ENCODE measurements at regions not wholly inside any gene's neighbourhood (a gene's known extent, or its start where the extent isn't known, plus 50 kb on each side); places are given as distances from the start of the nearest gene placed in this dataset.

- TF ChIP-seq CREB5 (CRISPR knock-in tag; IDR thresholded peaks at IDR 0.05; ENCODE audit: low read depth): no peak
- no peak for TF ChIP-seq ESRRG (CRISPR knock-in tag; IDR thresholded peaks at IDR 0.05)
- TF ChIP-seq ZNF70 (CRISPR knock-in tag; IDR thresholded peaks at IDR 0.05): no peak
- TF ChIP-seq BACH2 (CRISPR knock-in tag; IDR thresholded peaks at IDR 0.05; ENCODE audit: borderline replicate concordance): no peak
- TF ChIP-seq, protein P1, sequence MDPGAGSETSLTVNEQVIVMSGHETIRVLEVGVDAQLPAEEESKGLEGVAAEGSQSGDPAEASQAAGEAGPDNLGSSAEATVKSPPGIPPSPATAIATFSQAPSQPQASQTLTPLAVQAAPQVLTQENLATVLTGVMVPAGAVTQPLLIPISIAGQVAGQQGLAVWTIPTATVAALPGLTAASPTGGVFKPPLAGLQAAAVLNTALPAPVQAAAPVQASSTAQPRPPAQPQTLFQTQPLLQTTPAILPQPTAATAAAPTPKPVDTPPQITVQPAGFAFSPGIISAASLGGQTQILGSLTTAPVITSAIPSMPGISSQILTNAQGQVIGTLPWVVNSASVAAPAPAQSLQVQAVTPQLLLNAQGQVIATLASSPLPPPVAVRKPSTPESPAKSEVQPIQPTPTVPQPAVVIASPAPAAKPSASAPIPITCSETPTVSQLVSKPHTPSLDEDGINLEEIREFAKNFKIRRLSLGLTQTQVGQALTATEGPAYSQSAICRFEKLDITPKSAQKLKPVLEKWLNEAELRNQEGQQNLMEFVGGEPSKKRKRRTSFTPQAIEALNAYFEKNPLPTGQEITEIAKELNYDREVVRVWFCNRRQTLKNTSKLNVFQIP (CRISPR knock-in tag; IDR thresholded peaks at IDR 0.05; ENCODE audit: borderline replicate concordance, low read depth): no peak
- no peak for TF ChIP-seq TSHZ2 (CRISPR knock-in tag; IDR thresholded peaks at IDR 0.05)
- TF ChIP-seq ARNTL (CRISPR knock-in tag; IDR thresholded peaks at IDR 0.05; ENCODE audit: borderline replicate concordance, low read depth): no peak
- TF ChIP-seq ZC3H10 (CRISPR knock-in tag; IDR thresholded peaks at IDR 0.05): no peak
- TF ChIP-seq, protein P2, sequence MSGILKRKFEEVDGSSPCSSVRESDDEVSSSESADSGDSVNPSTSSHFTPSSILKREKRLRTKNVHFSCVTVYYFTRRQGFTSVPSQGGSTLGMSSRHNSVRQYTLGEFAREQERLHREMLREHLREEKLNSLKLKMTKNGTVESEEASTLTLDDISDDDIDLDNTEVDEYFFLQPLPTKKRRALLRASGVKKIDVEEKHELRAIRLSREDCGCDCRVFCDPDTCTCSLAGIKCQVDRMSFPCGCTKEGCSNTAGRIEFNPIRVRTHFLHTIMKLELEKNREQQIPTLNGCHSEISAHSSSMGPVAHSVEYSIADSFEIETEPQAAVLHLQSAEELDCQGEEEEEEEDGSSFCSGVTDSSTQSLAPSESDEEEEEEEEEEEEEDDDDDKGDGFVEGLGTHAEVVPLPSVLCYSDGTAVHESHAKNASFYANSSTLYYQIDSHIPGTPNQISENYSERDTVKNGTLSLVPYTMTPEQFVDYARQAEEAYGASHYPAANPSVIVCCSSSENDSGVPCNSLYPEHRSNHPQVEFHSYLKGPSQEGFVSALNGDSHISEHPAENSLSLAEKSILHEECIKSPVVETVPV (CRISPR knock-in tag; IDR thresholded peaks at IDR 0.05): no peak
- TF ChIP-seq SNAI2 (CRISPR knock-in tag; IDR thresholded peaks at IDR 0.05): no peak
- no peak for TF ChIP-seq ISL1 (CRISPR knock-in tag; IDR thresholded peaks at IDR 0.05)
- TF ChIP-seq CSDC2 (CRISPR knock-in tag; IDR thresholded peaks at IDR 0.05): no peak
- no peak for TF ChIP-seq TOX (CRISPR knock-in tag; IDR thresholded peaks at IDR 0.05; ENCODE audit: borderline replicate concordance)
- ATAC-seq: no peak
Observed at GRCh38 chr1:221149111-221149510, 269.9 kb downstream of the HLX start.

DNA sequence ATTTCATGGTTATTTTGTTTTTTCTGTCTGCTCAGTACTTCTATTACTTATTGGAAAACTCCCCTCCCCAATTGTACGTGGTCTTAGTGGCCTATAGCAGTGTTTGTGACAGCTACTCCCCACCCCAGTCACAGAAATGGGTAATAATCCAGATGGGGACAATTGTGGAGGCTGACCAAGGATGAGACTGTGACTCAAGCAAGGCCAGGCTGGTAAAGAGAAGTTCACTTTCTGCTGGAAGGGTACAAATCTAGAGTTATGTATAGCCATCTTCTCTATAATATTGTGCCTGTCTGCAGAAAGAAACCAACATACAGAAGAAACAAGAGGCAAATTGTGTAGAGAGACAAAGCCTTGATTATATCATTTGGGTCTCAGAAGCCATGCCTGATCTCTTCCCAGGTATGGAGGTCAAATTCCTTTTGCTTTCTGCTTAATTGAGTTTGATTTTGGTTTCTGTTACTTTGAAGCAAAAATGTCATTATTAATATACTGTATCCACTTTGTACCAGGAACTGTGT is 270.4 kb downstream of the HLX start:
- ATAC-seq: no peak
- TF ChIP-seq ZNF565 (CRISPR knock-in tag; conservative IDR thresholded peaks at IDR 0.05; ENCODE audit: low read depth) (no peak), ESRRG (CRISPR knock-in tag; IDR thresholded peaks at IDR 0.05) (no peak), CSDC2 (CRISPR knock-in tag; IDR thresholded peaks at IDR 0.05) (no peak), ZNF8 (CRISPR knock-in tag; IDR thresholded peaks at IDR 0.05) (no peak), CREB5 (CRISPR knock-in tag; IDR thresholded peaks at IDR 0.05; ENCODE audit: low read depth) (no peak), ZC3H10 (CRISPR knock-in tag; IDR thresholded peaks at IDR 0.05) (no peak), OSR1 (CRISPR knock-in tag; IDR thresholded peaks at IDR 0.05) (no peak), TCF4 (CRISPR knock-in tag; IDR thresholded peaks at IDR 0.05; ENCODE audit: borderline replicate concordance) (no peak), RARB (CRISPR knock-in tag; IDR thresholded peaks at IDR 0.05) (no peak), ZNF70 (CRISPR knock-in tag; IDR thresholded peaks at IDR 0.05) (no peak), ZFP30 (CRISPR knock-in tag; IDR thresholded peaks at IDR 0.05) (no peak), TOX (CRISPR knock-in tag; IDR thresholded peaks at IDR 0.05; ENCODE audit: borderline replicate concordance) (no peak), GLIS3 (CRISPR knock-in tag; IDR thresholded peaks at IDR 0.05) (no peak), SNAI2 (CRISPR knock-in tag; IDR thresholded peaks at IDR 0.05) (no peak), ARNTL (CRISPR knock-in tag; IDR thresholded peaks at IDR 0.05; ENCODE audit: borderline replicate concordance, low read depth) (no peak), ISL1 (CRISPR knock-in tag; IDR thresholded peaks at IDR 0.05) (no peak), BACH2 (CRISPR knock-in tag; IDR thresholded peaks at IDR 0.05; ENCODE audit: borderline replicate concordance) (no peak)
- TF ChIP-seq, protein P3, sequence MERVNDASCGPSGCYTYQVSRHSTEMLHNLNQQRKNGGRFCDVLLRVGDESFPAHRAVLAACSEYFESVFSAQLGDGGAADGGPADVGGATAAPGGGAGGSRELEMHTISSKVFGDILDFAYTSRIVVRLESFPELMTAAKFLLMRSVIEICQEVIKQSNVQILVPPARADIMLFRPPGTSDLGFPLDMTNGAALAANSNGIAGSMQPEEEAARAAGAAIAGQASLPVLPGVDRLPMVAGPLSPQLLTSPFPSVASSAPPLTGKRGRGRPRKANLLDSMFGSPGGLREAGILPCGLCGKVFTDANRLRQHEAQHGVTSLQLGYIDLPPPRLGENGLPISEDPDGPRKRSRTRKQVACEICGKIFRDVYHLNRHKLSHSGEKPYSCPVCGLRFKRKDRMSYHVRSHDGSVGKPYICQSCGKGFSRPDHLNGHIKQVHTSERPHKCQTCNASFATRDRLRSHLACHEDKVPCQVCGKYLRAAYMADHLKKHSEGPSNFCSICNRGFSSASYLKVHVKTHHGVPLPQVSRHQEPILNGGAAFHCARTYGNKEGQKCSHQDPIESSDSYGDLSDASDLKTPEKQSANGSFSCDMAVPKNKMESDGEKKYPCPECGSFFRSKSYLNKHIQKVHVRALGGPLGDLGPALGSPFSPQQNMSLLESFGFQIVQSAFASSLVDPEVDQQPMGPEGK (CRISPR knock-in tag; IDR thresholded peaks at IDR 0.05; ENCODE audit: borderline replicate concordance): no peak
- TF ChIP-seq, protein P2 (CRISPR knock-in tag; IDR thresholded peaks at IDR 0.05): no peak
